Activated CD4-positive, alpha-beta T cell treated with anti-CD3 and anti-CD28 coated beads for 1 hour (primary cell): ENCODE measurements at regions not wholly inside any gene's neighbourhood (a gene's known extent, or its start where the extent isn't known, plus 50 kb on each side); places are given as distances from the start of the nearest gene placed in this dataset.

ENCODE experiments used
- DNase-seq: peaks from one replicate; pipeline ENCODE4 v3.0.0-alpha.2; 2020

GRCh38 chr6:165814679-165815078 lies 151.6 kb upstream of the PDE10A start:
- DNase-seq = no peak

GRCh38 chr6:165811512-165811911 lies 148.5 kb upstream of the PDE10A start:
- DNase-seq = no peak

- DNase-seq = no peak
These were observed 145.0 kb upstream of the PDE10A start for GRCh38 chr6:165808021-165808420.

- DNase-seq = no peak
These were observed 144.4 kb upstream of the PDE10A start for GRCh38 chr6:165807249-165807960.

GRCh38 chr6:165806126-165806810 lies 143.2 kb upstream of the PDE10A start:
- DNase-seq = no peak

GRCh38 chr6:165805636-165806035 lies 142.6 kb upstream of the PDE10A start:
- DNase-seq = no peak

GRCh38 chr6:165805067-165805555 lies 142.1 kb upstream of the PDE10A start:
- no peak for DNase-seq

GRCh38 chr6:165804331-165805066 lies 141.5 kb upstream of the PDE10A start:
- no peak for DNase-seq

GRCh38 chr6:165800337-165800736 lies 137.3 kb upstream of the PDE10A start:
- no peak for DNase-seq

GRCh38 chr6:165799391-165800153 lies 136.5 kb upstream of the PDE10A start:
- no peak for DNase-seq

GRCh38 chr6:165798991-165799390 lies 135.9 kb upstream of the PDE10A start:
- DNase-seq = no peak

GRCh38 chr6:165794179-165794601 lies 131.1 kb upstream of the PDE10A start:
- DNase-seq = no peak

GRCh38 chr6:165793287-165793825 lies 130.3 kb upstream of the PDE10A start:
- DNase-seq = no peak

GRCh38 chr6:165791876-165792437 lies 128.9 kb upstream of the PDE10A start:
- no peak for DNase-seq

GRCh38 chr6:165791306-165791705 lies 128.3 kb upstream of the PDE10A start:
- DNase-seq = no peak

GRCh38 chr6:165782812-165783211 lies 119.8 kb upstream of the PDE10A start:
- DNase-seq = no peak

- no peak for DNase-seq
These were observed 119.1 kb upstream of the PDE10A start for GRCh38 chr6:165782134-165782533.

- no peak for DNase-seq
These were observed 114.6 kb upstream of the PDE10A start for GRCh38 chr6:165777680-165778079.

GRCh38 chr6:165776691-165777090 lies 113.7 kb upstream of the PDE10A start:
- no peak for DNase-seq

- no peak for DNase-seq
These were observed 112.7 kb upstream of the PDE10A start for GRCh38 chr6:165775721-165776120.

GRCh38 chr6:165774903-165775601 lies 112.0 kb upstream of the PDE10A start:
- no peak for DNase-seq
